ENCODE measurements at regions not wholly inside any gene's neighbourhood (a gene's known extent, or its start where the extent isn't known, plus 50 kb on each side); places are given as distances from the start of the nearest gene placed in this dataset.

DNA sequence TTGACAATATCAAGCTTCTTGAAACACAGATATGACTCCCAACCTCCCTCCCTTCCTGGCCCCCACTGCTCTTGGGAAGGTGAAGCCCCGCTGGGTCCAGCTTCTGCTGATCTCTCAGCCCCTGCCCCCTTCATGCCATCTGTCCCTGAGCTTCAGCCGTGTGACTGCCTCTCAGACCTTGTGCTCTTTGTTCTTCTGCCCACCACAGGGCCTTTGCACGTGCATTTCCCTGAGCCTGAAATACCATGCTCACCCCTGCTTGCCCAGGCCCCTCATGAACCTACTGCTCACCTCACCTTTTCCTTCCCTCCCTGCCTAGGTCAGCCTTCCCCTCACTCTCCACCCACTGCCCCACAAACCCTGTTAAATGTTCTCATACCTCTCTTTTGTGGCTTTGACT lies 241.7 kb upstream of the PMEPA1 start:
- no peak for TF ChIP-seq POLR2A (IDR thresholded peaks at IDR 0.05)
- TF ChIP-seq, protein P1, sequence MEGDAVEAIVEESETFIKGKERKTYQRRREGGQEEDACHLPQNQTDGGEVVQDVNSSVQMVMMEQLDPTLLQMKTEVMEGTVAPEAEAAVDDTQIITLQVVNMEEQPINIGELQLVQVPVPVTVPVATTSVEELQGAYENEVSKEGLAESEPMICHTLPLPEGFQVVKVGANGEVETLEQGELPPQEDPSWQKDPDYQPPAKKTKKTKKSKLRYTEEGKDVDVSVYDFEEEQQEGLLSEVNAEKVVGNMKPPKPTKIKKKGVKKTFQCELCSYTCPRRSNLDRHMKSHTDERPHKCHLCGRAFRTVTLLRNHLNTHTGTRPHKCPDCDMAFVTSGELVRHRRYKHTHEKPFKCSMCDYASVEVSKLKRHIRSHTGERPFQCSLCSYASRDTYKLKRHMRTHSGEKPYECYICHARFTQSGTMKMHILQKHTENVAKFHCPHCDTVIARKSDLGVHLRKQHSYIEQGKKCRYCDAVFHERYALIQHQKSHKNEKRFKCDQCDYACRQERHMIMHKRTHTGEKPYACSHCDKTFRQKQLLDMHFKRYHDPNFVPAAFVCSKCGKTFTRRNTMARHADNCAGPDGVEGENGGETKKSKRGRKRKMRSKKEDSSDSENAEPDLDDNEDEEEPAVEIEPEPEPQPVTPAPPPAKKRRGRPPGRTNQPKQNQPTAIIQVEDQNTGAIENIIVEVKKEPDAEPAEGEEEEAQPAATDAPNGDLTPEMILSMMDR (IDR thresholded peaks at IDR 0.05 in 4 of 5, conservative IDR thresholded peaks at IDR 0.05 in 1 of 5): no peak
- in situ Hi-C loops (cut with MboI; ENCODE audit: low sequenced_read_pairs in 4 of 4): no loop called here
- H3K4me1 ChIP-seq: no peaks in the 10 kb centered on the region
- no peaks in the 10 kb centered on the region for H3K36me3 ChIP-seq
- intact Hi-C loops (cut with DNase I; ENCODE audit: low total_unique reads): no loop called here
- no peak for DNase-seq
- H3K27ac ChIP-seq: no peak overlapping the region
- no peak for ATAC-seq
- H3K9me3 ChIP-seq: no peaks in the 10 kb centered on the region
- H3K27me3 ChIP-seq: no peaks in the 10 kb centered on the region
- H3K4me3 ChIP-seq: no peak overlapping the region

DNA sequence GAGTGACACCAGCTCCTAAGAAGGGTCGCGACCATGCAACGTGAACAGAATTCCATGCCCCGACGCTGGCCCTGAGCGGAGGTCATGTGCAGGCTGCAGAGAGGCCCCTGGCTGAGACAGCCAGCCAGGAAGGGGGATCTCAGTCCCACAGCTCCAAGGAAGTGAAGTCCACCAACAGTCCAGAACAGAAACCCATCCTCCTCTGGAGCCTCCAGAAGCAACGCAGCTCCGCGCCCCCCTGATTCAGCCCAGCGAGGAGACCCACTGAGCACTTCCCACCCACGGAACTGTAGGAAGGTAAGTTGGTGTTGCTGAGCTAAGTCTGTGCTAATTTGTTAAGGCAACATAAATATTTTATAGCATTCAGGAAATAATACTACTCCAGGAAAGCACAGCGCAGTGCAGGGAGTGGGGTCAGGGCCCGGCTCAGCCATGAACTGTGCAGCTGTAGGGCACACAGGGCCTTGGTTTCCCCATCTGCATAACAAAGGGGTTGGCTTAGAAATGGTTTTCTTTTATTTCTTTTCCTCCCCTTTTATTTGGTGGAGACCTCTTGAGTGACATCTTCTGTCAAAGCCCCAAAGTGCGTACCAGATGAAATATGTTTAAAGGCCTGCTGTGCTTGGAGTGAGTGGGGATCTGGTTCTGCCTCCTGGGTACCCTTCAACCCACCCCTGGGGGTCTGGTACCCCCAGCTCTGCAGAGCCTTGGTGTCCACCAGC lies 241.1 kb upstream of the PMEPA1 start:
- DNase-seq: no peak

DNA sequence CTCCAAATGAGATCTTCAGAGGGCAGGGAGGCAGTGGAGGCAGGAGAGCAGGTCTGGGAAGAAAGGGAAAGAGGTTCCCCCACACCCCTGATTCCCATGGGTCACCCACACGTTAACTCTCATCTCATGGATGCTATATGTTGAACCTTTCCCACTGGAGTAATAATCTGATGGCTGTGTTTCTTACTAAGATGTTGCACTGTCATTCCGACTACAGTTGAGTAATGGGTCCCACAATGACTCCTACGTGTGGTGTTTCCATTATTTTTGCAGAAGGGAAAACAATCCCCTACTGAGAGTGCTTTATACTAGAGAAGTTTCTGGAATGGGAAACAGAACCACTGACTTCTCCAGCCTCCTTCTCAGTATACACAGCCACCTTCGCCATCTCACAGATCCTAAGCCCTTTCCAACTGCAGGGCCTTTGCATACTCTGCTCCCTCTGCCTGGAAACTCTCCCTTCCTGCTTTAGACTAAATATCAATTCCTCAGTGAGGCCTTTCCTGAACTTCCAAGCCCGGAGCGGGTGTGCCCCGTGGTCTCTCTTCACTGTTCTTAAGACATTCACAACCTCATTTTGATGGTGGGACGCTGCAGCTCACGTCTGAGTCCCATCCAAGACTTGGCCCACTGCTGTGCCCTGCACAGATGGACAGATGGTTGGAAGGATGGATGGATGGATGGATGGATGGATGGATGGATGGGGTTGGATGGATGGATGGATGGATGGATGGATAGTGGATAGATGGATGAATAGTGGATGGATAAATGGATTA lies 238.6 kb upstream of the PMEPA1 start:
- H3K9me3 ChIP-seq: no peaks in the 10 kb centered on the region
- no peaks in the 10 kb centered on the region for H3K27me3 ChIP-seq
- ATAC-seq: no peak
- in situ Hi-C loops (cut with MboI; ENCODE audit: low sequenced_read_pairs in 4 of 4) (no loop called here), intact Hi-C loops (cut with DNase I; ENCODE audit: low total_unique reads) (no loop called here)
- no peak for TF ChIP-seq POLR2A (IDR thresholded peaks at IDR 0.05)
- TF ChIP-seq, protein P1 (IDR thresholded peaks at IDR 0.05 in 4 of 5, conservative IDR thresholded peaks at IDR 0.05 in 1 of 5): no peak
- H3K4me1 ChIP-seq: no peaks in the 10 kb centered on the region
- H3K27ac ChIP-seq: no peak overlapping the region
- H3K4me3 ChIP-seq: no peak overlapping the region
- DNase-seq: no peak
- H3K36me3 ChIP-seq: no peaks in the 10 kb centered on the region

More for the DNA sequence above, 241.1 kb upstream of the PMEPA1 start:
- H3K27ac ChIP-seq: no peak overlapping the region
- intact Hi-C loops (cut with DNase I; ENCODE audit: low total_unique reads) (no loop called here), in situ Hi-C loops (cut with MboI; ENCODE audit: low sequenced_read_pairs in 4 of 4) (no loop called here)
- H3K27me3 ChIP-seq: no peaks in the 10 kb centered on the region
- TF ChIP-seq, protein P1 (IDR thresholded peaks at IDR 0.05 in 4 of 5, conservative IDR thresholded peaks at IDR 0.05 in 1 of 5): no peak
- no peak for TF ChIP-seq POLR2A (IDR thresholded peaks at IDR 0.05)
- no peak overlapping the region for H3K4me3 ChIP-seq
- ATAC-seq: no peak
- H3K9me3 ChIP-seq: no peaks in the 10 kb centered on the region
- H3K4me1 ChIP-seq: no peaks in the 10 kb centered on the region
- no peaks in the 10 kb centered on the region for H3K36me3 ChIP-seq

DNA sequence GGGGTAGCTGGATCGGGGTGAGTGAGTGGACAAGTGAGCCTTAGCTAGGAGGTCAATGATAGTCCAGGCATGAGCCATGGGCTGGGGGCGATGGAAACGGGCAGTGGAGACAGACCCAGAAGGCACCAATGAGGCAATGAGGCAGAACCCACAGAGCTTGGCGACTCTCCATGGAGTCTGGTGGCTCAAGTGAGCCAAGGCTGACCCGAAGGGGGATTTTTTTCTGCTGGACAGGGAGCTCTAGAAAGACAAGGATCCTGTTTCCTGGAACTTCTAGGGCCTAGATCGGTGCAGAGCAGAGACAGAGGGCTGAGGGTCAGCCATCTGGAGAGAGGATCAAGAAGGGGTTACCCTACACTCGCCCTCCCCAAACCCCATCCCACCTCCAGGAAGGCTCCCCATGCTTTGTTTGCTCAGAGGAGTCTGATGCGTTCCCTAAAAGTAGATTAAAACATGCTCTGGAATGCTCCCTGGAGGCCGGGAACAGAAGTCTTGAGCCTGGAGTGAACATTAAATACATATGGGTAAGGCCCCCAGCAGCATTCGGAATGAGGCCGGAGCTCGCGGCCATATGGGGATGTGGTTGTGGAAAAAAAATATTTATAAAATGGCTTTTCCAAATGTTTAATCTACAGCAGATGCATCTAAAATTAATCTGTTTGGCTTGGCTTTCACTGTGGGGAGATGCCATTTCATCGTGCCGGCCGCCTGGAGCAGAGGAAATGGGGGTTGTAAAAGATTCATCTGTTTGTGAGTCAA lies 237.8 kb upstream of the PMEPA1 start:
- TF ChIP-seq, protein P1 (IDR thresholded peaks at IDR 0.05 in 4 of 5, conservative IDR thresholded peaks at IDR 0.05 in 1 of 5): no peak
- no peak for TF ChIP-seq POLR2A (IDR thresholded peaks at IDR 0.05)
- H3K27me3 ChIP-seq: no peaks in the 10 kb centered on the region
- no peaks in the 10 kb centered on the region for H3K4me1 ChIP-seq
- in situ Hi-C loops (cut with MboI; ENCODE audit: low sequenced_read_pairs in 4 of 4): no loop called here
- no peak for ATAC-seq
- H3K9me3 ChIP-seq: no peaks in the 10 kb centered on the region
- intact Hi-C loops (cut with DNase I; ENCODE audit: low total_unique reads): no loop called here
- H3K36me3 ChIP-seq: no peaks in the 10 kb centered on the region
- H3K4me3 ChIP-seq: no peak overlapping the region
- no peak overlapping the region for H3K27ac ChIP-seq
- DNase-seq: no peak
